ENCODE measurements at regions not wholly inside any gene's neighbourhood (a gene's known extent, or its start where the extent isn't known, plus 50 kb on each side); places are given as distances from the start of the nearest gene placed in this dataset.

GRCh38 chr3:152037953-152038352 is 164.5 kb downstream of the SUCNR1 start:
- no peak overlapping the region for H3K9ac ChIP-seq (ENCODE audit: low read length)
- no peak overlapping the region for H3K23ac ChIP-seq (ENCODE audit: low read length in 2 of 2)
- no peaks in the 10 kb centered on the region for H3K4me1 ChIP-seq (ENCODE audit: control insufficient read depth, insufficient read depth, low read depth, low read length)
- DNase-seq = no peak
- H3K18ac ChIP-seq (ENCODE audit: low read depth in 1 of 2, low read length in 2 of 2) = no peak overlapping the region
- peaks cover 29% of the 10 kb centered on the region for H3K9me3 ChIP-seq (ENCODE audit: control insufficient read depth, low read length)
- no peaks in the 10 kb centered on the region for H3K79me1 ChIP-seq (replicated peaks; ENCODE audit: low read length, poor library complexity, severe bottlenecking)
- H3K4me2 ChIP-seq (ENCODE audit: low read length, poor library complexity, severe bottlenecking) = no peak overlapping the region
- H2AFZ ChIP-seq (ENCODE audit: low read depth, low read length) = no peak overlapping the region
- H4K8ac ChIP-seq (ENCODE audit: low read length) = no peak overlapping the region
- no peak overlapping the region for H3K14ac ChIP-seq (ENCODE audit: low read length in 2 of 2)
- H3K36me3 ChIP-seq (ENCODE audit: control insufficient read depth in 1 of 2, insufficient read depth in 2 of 2, low read depth in 1 of 2, low read length in 2 of 2) = no peaks in the 10 kb centered on the region
- no peak overlapping the region for H2BK12ac ChIP-seq (ENCODE audit: low read length in 2 of 2)
- H4K91ac ChIP-seq (ENCODE audit: low read length) = no peak overlapping the region
- no peak overlapping the region for H3K27ac ChIP-seq (ENCODE audit: low read length, poor library complexity, severe bottlenecking)
- H2BK120ac ChIP-seq (ENCODE audit: low read depth, low read length) = no peak overlapping the region
- H2AK5ac ChIP-seq (ENCODE audit: low read length, severe bottlenecking) = no peak overlapping the region
- no peak overlapping the region for H3K4ac ChIP-seq (ENCODE audit: low read depth in 1 of 2, low read length in 2 of 2)
- no peak overlapping the region for H2BK15ac ChIP-seq (ENCODE audit: low read depth, poor library complexity, severe bottlenecking)
- no peak overlapping the region for H2BK5ac ChIP-seq (ENCODE audit: low read depth, low read length, poor library complexity, severe bottlenecking)
- no peaks in the 10 kb centered on the region for H3K27me3 ChIP-seq (ENCODE audit: control insufficient read depth in 1 of 2, insufficient read depth in 1 of 2, low read length in 2 of 2)
- H3K4me3 ChIP-seq (ENCODE audit: insufficient read depth in 1 of 2, low read depth in 1 of 2, low read length in 2 of 2) = no peak overlapping the region

- H3K27ac ChIP-seq (ENCODE audit: low read length, poor library complexity, severe bottlenecking) = no peak overlapping the region
These were observed 165.0 kb downstream of the SUCNR1 start for GRCh38 chr3:152038490-152038889.

GRCh38 chr3:152039887-152040286 is 166.4 kb downstream of the SUCNR1 start:
- no peaks in the 10 kb centered on the region for H3K27me3 ChIP-seq (ENCODE audit: control insufficient read depth in 1 of 2, insufficient read depth in 1 of 2, low read length in 2 of 2)
- no peaks in the 10 kb centered on the region for H3K4me1 ChIP-seq (ENCODE audit: control insufficient read depth, insufficient read depth, low read depth, low read length)
- H3K4ac ChIP-seq (ENCODE audit: low read depth in 1 of 2, low read length in 2 of 2) = no peak overlapping the region
- no peak overlapping the region for H3K27ac ChIP-seq (ENCODE audit: low read length, poor library complexity, severe bottlenecking)
- H3K9ac ChIP-seq (ENCODE audit: low read length) = no peak overlapping the region
- H3K36me3 ChIP-seq (ENCODE audit: control insufficient read depth in 1 of 2, insufficient read depth in 2 of 2, low read depth in 1 of 2, low read length in 2 of 2) = no peaks in the 10 kb centered on the region
- no peak overlapping the region for H3K4me2 ChIP-seq (ENCODE audit: low read length, poor library complexity, severe bottlenecking)
- H2BK5ac ChIP-seq (ENCODE audit: low read depth, low read length, poor library complexity, severe bottlenecking) = no peak overlapping the region
- 71% methylated on average over 1 of the region's 1 CpG for WGBS
- no peak overlapping the region for H4K8ac ChIP-seq (ENCODE audit: low read length)
- no peak overlapping the region for H3K18ac ChIP-seq (ENCODE audit: low read depth in 1 of 2, low read length in 2 of 2)
- no peak overlapping the region for H2BK15ac ChIP-seq (ENCODE audit: low read depth, poor library complexity, severe bottlenecking)
- no peak overlapping the region for H2AK5ac ChIP-seq (ENCODE audit: low read length, severe bottlenecking)
- H3K79me1 ChIP-seq (replicated peaks; ENCODE audit: low read length, poor library complexity, severe bottlenecking) = no peaks in the 10 kb centered on the region
- H3K4me3 ChIP-seq (ENCODE audit: insufficient read depth in 1 of 2, low read depth in 1 of 2, low read length in 2 of 2) = no peak overlapping the region
- no peak overlapping the region for H3K23ac ChIP-seq (ENCODE audit: low read length in 2 of 2)
- DNase-seq = no peak
- no peak overlapping the region for H4K91ac ChIP-seq (ENCODE audit: low read length)
- H2AFZ ChIP-seq (ENCODE audit: low read depth, low read length) = no peak overlapping the region
- no peak overlapping the region for H2BK12ac ChIP-seq (ENCODE audit: low read length in 2 of 2)
- H3K9me3 ChIP-seq (ENCODE audit: control insufficient read depth, low read length) = peaks cover 22% of the 10 kb centered on the region
- H2BK120ac ChIP-seq (ENCODE audit: low read depth, low read length) = no peak overlapping the region
- H3K14ac ChIP-seq (ENCODE audit: low read length in 2 of 2) = no peak overlapping the region

More at GRCh38 chr3:152038490-152038889, 165.0 kb downstream of the SUCNR1 start:
- Histone ChIP-seq H2AK5ac (ENCODE audit: low read length, severe bottlenecking) (no peak overlapping the region), H3K4me2 (ENCODE audit: low read length, poor library complexity, severe bottlenecking) (no peak overlapping the region), H3K23ac (ENCODE audit: low read length in 2 of 2) (no peak overlapping the region), H3K9me3 (ENCODE audit: control insufficient read depth, low read length) (peaks cover 27% of the 10 kb centered on the region), H3K18ac (ENCODE audit: low read depth in 1 of 2, low read length in 2 of 2) (no peak overlapping the region), H4K8ac (ENCODE audit: low read length) (no peak overlapping the region), H2BK120ac (ENCODE audit: low read depth, low read length) (no peak overlapping the region), H3K9ac (ENCODE audit: low read length) (no peak overlapping the region), H3K4me1 (ENCODE audit: control insufficient read depth, insufficient read depth, low read depth, low read length) (no peaks in the 10 kb centered on the region), H2AFZ (ENCODE audit: low read depth, low read length) (no peak overlapping the region), H3K4me3 (ENCODE audit: insufficient read depth in 1 of 2, low read depth in 1 of 2, low read length in 2 of 2) (no peak overlapping the region), H4K91ac (ENCODE audit: low read length) (no peak overlapping the region), H3K14ac (ENCODE audit: low read length in 2 of 2) (no peak overlapping the region), H3K27me3 (ENCODE audit: control insufficient read depth in 1 of 2, insufficient read depth in 1 of 2, low read length in 2 of 2) (no peaks in the 10 kb centered on the region), H3K36me3 (ENCODE audit: control insufficient read depth in 1 of 2, insufficient read depth in 2 of 2, low read depth in 1 of 2, low read length in 2 of 2) (no peaks in the 10 kb centered on the region), H2BK15ac (ENCODE audit: low read depth, poor library complexity, severe bottlenecking) (no peak overlapping the region), H2BK12ac (ENCODE audit: low read length in 2 of 2) (no peak overlapping the region), H3K4ac (ENCODE audit: low read depth in 1 of 2, low read length in 2 of 2) (no peak overlapping the region), H2BK5ac (ENCODE audit: low read depth, low read length, poor library complexity, severe bottlenecking) (no peak overlapping the region), H3K79me1 (replicated peaks; ENCODE audit: low read length, poor library complexity, severe bottlenecking) (no peaks in the 10 kb centered on the region)
- DNase-seq = no peak
- WGBS = no CpG with 5 or more reads among the region's 1 CpG

- H3K4ac ChIP-seq (ENCODE audit: low read depth in 1 of 2, low read length in 2 of 2) = no peak overlapping the region
- no peak overlapping the region for H3K14ac ChIP-seq (ENCODE audit: low read length in 2 of 2)
- no peak overlapping the region for H3K18ac ChIP-seq (ENCODE audit: low read depth in 1 of 2, low read length in 2 of 2)
- no peak overlapping the region for H2BK5ac ChIP-seq (ENCODE audit: low read depth, low read length, poor library complexity, severe bottlenecking)
- H4K91ac ChIP-seq (ENCODE audit: low read length) = no peak overlapping the region
- H3K4me1 ChIP-seq (ENCODE audit: control insufficient read depth, insufficient read depth, low read depth, low read length) = no peaks in the 10 kb centered on the region
- no peak overlapping the region for H3K4me3 ChIP-seq (ENCODE audit: insufficient read depth in 1 of 2, low read depth in 1 of 2, low read length in 2 of 2)
- H3K4me2 ChIP-seq (ENCODE audit: low read length, poor library complexity, severe bottlenecking) = no peak overlapping the region
- H3K79me1 ChIP-seq (replicated peaks; ENCODE audit: low read length, poor library complexity, severe bottlenecking) = no peaks in the 10 kb centered on the region
- peaks cover 22% of the 10 kb centered on the region for H3K9me3 ChIP-seq (ENCODE audit: control insufficient read depth, low read length)
- H3K36me3 ChIP-seq (ENCODE audit: control insufficient read depth in 1 of 2, insufficient read depth in 2 of 2, low read depth in 1 of 2, low read length in 2 of 2) = no peaks in the 10 kb centered on the region
- no peak overlapping the region for H2BK120ac ChIP-seq (ENCODE audit: low read depth, low read length)
- H3K27me3 ChIP-seq (ENCODE audit: control insufficient read depth in 1 of 2, insufficient read depth in 1 of 2, low read length in 2 of 2) = no peaks in the 10 kb centered on the region
- no peak overlapping the region for H4K8ac ChIP-seq (ENCODE audit: low read length)
- DNase-seq = no peak
- no peak overlapping the region for H3K9ac ChIP-seq (ENCODE audit: low read length)
- no peak overlapping the region for H2BK12ac ChIP-seq (ENCODE audit: low read length in 2 of 2)
- no peak overlapping the region for H3K23ac ChIP-seq (ENCODE audit: low read length in 2 of 2)
- no peak overlapping the region for H2AFZ ChIP-seq (ENCODE audit: low read depth, low read length)
- no peak overlapping the region for H3K27ac ChIP-seq (ENCODE audit: low read length, poor library complexity, severe bottlenecking)
- H2AK5ac ChIP-seq (ENCODE audit: low read length, severe bottlenecking) = no peak overlapping the region
- H2BK15ac ChIP-seq (ENCODE audit: low read depth, poor library complexity, severe bottlenecking) = no peak overlapping the region
- WGBS = 83% methylated on average over 1 of the region's 1 CpG
These were observed 166.9 kb downstream of the SUCNR1 start for GRCh38 chr3:152040319-152040718.
